Stimulated activated CD8-positive, alpha-beta memory T cell treated with anti-CD3 and anti-CD28 coated beads, Interleukin-15, amount 100 ng/mL, for 1 hour (primary cell): ENCODE measurements at regions not wholly inside any gene's neighbourhood (a gene's known extent, or its start where the extent isn't known, plus 50 kb on each side); places are given as distances from the start of the nearest gene placed in this dataset.

Experiments used
- DNase-seq: peaks from one replicate; pipeline ENCODE4 v3.0.0-alpha.2; 2020; ENCODE audit warnings: low read depth

- no peak for DNase-seq
Measured at GRCh38 chr19:28505134-28505533, 707.8 kb downstream of the UQCRFS1 start.

- no peak for DNase-seq
Measured at GRCh38 chr19:28504727-28505126, 708.2 kb downstream of the UQCRFS1 start.

DNA sequence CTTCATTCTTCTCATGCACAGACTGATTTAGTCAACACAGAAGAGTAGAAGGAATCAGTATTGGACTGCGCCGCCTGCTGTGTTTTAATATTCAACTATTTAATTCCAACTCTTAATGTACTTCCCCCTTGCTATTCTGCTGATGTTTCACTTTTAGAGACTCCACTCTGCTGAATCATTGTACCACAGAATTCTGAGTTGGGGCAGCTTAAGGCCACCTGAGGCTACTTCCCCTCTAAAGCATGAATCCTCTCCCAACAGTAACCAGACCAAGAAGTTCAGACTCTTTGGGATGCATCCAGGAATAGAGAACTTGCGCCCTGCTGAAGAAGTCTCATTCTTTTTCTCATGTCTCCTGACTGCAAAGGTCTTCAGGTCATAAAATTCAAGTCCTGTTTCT, 708.8 kb downstream of the UQCRFS1 start:
- DNase-seq, result no peak

DNA sequence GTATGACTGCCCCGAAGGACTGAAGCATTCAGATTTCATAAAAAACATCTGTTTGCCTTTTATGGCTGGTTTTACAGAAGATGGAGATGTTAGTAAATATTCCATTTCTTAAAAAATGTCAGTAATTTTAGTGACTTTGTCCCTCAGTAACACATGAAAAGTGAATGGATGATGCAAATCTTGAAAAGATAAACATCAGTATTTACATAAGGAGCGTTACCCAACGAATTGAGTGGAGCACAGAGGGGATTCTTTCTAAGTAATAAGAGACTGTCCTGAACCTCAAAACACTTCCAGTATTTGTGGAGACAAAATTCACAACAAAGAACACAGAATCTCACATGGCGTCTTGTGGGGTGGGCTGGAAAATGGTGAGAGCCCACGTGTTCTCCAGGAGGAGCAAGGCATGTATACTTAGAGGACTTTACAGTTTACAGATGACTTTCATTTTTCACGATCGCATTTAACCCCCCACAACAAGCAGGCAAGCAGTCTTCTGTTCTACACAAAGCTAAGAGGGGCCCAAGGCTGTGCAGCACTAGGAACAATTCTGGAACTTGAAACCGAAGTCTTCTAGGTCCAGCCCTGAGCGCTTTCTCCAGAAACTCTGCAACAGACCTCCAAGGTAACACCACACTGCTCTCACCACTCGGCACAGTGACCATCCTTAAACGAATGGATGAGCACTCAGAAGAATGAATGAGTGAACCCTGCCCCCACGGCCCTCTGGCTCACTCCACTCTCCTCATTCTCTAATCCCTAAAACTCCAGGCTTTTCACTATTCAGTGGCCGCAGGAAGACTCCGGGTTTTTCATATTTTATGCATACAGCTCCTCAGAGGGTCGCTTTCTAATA, 709.8 kb downstream of the UQCRFS1 start:
- no peak for DNase-seq

GRCh38 chr19:28501976-28502375, 711.0 kb downstream of the UQCRFS1 start:
- no peak for DNase-seq

DNA sequence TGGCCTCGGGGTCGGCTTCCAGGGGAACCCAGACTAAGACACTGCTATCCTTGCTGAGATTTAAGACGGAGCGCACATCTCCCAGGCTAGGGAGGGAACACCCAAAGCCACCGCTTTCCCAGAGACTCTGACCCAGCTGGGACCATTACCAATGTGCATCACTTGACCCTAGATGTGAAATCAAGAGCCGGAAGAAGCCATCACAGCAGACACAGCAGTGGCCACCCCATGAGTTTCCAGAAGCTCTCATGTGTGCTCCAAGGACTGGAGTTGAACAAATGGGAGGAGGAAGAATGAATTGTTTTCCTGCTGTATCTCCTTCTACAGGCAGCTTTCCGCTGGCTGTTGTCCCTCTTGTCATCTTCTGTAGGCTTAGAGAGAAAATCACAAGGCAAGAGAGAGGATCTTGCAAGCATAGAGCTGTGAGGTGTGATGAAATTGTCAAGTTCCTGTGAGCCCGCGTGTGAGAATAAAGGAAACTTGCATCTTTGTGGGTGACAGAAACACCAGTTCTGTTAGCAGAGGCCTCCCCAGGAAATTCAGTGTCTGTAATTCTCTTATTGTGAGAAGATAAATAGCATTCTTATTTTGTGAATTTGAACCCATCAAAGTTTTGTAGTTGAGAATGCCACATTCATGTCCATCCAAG, 711.8 kb downstream of the UQCRFS1 start:
- DNase-seq, result no peak

GRCh38 chr19:28500296-28500695, 712.7 kb downstream of the UQCRFS1 start:
- no peak for DNase-seq

- DNase-seq, result no peak
Measured at GRCh38 chr19:28498404-28498976, 714.5 kb downstream of the UQCRFS1 start.

- DNase-seq, result no peak
Measured at GRCh38 chr19:28497887-28498286, 715.1 kb downstream of the UQCRFS1 start.

DNA sequence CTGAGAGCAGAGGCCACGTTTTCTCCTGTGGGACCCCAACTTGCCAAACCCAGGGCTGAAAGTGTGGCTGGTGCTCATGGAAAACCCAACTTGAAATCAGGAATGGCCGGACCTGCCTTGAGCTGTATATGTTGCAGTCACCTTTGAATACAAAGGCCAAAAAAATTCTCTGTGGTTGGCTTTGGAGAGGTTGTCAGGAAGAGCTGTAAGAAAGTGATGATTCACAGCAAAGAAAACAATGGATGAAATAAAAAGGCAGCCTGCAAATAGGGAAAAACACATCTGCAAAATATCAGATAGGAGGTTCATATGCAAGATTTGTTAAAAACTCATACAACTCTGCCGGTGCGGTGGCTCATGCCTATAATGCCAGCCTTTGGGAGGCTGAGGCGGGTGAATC, 715.8 kb downstream of the UQCRFS1 start:
- DNase-seq, result no peak

DNA sequence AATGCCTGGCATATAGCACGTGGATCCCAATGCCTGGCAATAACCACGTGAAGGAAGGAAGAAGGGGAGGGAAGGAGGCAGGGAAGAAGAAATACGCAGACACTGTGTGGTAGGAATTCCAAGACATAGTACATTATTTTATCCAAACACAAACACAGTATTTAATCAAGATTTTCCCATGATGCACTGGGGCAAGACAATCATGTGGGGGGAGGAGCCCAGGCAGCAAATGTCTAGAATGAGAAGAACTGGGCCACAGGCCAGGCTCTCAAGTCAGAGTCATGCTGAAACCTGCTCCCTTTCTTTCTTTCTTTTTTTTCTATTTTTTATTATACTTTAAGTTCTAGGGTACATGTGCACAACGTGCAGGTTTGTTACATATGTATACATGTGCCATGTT, 717.9 kb downstream of the UQCRFS1 start:
- no peak for DNase-seq

DNA sequence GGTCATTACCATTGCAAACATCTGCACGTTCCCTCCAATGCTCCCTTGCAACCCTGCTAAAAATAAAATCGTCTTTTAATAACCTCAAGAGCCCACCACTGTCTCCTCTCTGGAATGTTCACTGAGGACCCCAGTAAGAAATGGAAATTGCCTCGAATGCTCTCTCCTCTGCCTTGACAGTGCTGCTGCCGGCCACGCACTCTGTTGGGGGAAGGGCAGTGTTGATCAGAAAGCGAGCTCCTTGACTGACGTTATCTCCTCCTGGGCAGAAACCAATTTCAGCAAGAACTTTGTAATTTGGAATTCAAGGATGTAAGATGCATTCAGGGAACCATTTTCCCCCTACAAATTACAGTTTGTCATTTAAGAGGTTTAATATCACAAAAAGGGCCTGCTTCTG, 718.5 kb downstream of the UQCRFS1 start:
- no peak for DNase-seq

- DNase-seq, result no peak
Measured at GRCh38 chr19:28493884-28494283, 719.1 kb downstream of the UQCRFS1 start.

DNA sequence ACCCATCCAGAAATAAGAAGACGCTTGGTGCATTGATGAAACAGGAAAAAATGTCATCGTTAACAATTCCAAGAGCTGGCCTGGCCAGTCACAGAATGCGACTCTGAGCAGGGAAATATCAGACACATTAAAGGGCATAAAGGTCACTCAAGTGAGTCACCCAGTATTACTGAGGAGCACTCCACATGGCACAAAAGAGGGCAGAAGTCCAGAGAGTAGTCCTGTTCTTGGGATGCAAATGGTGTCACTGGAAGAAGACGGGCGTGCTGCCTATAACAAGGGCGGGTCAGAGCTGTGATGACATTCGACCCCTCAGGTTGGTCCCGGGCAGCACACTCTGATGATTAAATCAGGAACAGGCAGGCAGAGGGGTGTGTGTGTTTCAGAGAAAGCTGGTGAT, 720.3 kb downstream of the UQCRFS1 start:
- DNase-seq, result no peak

DNA sequence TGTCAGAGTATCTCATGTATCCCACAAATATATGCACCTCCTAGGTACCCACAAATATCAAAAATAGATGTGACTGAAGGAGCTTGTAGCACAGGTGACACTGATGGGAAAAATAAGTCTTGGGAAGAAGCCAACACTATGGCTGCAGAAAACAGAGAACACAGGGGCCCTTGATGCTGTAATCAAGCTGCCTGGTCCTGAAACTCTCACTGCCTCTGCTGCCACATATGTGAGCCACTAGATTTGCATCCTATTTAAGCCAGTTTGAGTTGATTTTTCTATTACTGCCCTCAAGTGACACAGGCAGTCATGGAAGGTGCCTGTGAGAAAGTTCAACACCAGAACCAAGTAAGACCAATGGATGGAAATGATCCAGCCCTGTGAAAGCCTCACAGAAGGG, 720.8 kb downstream of the UQCRFS1 start:
- DNase-seq, result no peak

DNA sequence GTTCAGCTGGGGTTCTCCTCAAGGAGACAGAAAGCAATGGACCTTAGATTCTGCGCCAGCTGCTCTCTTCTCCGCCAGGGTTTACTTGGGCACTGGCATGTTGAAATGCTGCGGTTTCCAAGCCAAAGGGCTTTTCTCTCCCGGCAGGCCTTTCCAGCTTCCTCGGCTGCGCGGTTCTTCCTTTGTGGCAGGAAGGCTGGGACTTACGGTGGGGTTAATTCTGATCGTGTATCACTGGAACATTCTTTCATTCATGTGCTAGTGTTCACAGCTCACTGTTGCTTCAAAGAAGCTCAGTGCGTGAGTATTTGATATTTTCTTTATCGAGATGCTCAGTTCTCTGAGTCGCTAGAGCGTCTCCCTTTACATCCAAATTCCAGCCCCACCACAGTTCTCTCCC, 723.2 kb downstream of the UQCRFS1 start:
- no peak for DNase-seq

DNA sequence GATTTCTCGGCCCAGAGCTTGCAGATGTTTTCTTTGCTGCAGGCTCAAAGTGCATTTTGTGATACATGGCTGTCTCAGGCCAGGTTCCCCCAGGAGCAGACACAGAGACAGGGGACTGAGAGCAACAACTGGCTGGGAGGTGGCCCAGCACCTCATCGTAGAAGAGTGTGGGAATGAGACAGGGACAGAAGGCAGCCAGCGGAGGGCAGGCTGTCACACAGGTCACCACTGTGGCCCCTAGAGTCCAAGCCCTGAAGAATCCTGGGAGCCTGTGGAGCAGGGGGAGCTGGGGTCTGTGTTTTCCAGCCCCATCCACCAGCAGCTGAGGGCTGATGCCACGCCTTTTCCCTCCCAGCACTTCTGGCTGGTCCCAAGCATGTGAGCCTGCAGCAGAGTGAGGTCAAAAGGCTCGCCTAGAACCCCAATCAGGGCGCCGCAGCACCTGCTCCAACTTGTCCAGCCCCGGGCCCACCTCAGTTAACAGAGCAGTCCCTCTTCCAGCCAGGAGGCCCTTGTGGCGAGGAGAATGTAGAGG, 723.8 kb downstream of the UQCRFS1 start:
- DNase-seq, result no peak

GRCh38 chr19:28487999-28488398, 725.0 kb downstream of the UQCRFS1 start:
- DNase-seq, result no peak

- no peak for DNase-seq
Measured at GRCh38 chr19:28486926-28487325, 726.0 kb downstream of the UQCRFS1 start.

DNA sequence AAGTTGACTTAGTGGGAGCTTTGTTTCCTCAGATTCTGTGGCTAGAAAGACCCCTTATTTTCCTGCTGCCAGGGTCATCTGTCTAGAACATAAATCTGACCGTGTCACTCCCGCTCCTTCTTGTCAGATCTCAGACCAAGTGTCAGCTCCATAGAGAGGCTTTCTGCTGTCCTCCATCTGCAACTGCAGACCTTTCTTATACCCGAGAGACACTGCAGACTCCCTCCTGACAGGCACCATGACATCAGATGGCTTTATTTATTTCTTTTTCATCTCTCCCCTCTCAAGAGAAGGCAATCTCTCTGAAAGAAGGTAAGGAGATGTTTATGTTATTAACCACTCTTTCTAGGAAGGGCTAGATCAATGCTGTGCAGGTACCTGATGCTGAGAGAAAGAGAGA, 726.5 kb downstream of the UQCRFS1 start:
- no peak for DNase-seq

DNA sequence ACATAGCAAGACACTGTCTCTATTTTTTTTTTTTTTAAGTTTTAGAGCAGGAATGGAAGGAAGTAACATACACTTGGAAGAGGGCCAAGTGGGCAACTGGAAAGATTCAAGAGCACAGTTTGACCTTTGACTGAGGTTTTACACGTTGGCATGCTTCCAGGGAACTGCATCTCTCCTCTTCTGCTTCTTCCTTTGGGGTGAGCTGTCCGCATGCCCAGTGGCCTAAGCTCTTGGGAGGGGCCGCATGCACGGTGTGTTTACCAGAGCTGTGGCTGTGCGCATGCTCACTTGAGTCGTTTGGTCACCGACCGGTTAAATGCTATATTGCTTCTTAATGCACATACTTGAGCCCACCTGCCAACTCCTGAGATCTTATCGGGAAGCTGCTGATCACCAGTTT, 727.7 kb downstream of the UQCRFS1 start:
- no peak for DNase-seq

DNA sequence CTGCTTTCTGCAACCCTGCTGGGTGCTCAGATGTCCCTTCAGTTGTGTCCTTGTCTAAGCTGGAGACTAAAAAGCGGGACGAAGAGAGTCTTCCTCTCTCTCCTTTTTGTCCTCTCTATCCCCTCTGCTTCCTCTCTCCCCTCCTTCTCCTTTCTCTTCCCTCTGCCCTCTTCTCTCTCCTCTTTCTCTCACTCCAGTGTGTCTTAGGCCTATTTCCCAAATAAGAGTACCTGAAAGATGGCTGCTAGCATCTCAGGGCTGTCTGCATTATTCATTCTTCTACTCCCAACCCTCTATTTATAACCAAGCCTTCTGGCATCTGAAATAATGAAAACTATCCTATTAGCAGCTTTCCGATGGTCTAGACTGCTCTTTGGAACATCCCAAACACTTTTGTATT, 729.8 kb downstream of the UQCRFS1 start:
- no peak for DNase-seq

DNA sequence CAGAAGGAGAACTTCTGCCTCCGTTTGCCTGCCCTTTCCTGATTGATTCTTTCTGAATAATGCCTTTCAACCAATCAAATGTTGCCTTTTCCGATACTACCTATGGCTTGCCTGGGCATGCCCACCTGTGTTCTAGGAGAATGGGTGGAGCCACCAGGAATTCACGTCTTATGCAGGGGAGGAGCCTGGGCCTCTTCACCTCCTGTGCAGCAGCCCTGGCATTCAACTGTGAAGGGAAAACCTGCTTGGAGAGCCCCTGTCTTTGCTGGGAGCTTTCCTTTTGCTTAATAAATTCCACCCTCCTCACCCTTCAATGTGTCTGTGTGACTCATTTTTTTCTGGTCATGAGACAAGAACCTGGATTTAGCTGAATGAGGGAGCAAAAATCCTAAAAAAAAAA, 730.7 kb downstream of the UQCRFS1 start:
- DNase-seq, result no peak
